Transverse colon (tissue), 4 donors: ENCODE measurements at regions not wholly inside any gene's neighbourhood (a gene's known extent, or its start where the extent isn't known, plus 50 kb on each side); places are given as distances from the start of the nearest gene placed in this dataset.

Source experiments
- CTCF ChIP-seq, 5 experiments: fragments of 200-600 bp in 3 of 5; fragments of 450-650 bp in 2 of 5; sonication (generic) in 3 of 5; IDR thresholded peaks; 1 replicate in 2 of 5; 2 replicates in 3 of 5; pipeline ENCODE4 v1.5.1; 2016 to 2017; ENCODE audit warnings: antibody characterized with exemption in 5 of 5, inconsistent platforms in 3 of 5, mild to moderate bottlenecking in 2 of 5, moderate library complexity in 1 of 5
- POLR2AphosphoS5 ChIP-seq, 3 donors: sonication (generic); formaldehyde crosslinking; IDR thresholded peaks; one replicate each; pipeline ENCODE4 v1.6.1; 2016; ENCODE audit warnings: antibody characterized with exemption in 3 of 3

DNA sequence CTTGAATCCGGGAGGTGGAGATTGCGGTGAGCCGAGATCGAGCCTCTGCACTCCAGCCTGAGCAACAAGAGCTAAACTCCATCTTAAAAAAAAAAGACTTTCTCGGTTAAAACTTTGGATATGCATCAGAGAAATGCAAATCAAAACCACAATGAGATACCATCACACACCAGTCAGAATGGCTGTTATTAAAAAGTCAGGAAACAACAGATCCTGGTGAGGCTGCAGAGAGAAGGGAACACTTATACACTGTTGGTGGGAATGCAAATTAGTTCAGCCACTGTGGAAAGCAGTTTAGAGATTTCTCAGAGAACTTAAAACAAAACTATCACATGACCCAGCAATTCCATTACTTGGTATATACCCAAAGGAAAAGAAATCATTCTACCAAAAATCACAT lies 619.4 kb upstream of the KIRREL3 start:
- no peak for TF ChIP-seq CTCF (IDR thresholded peaks at IDR 0.05)
- TF ChIP-seq POLR2AphosphoS5 (IDR thresholded peaks at IDR 0.05) = no peak
